ENCODE measurements at regions not wholly inside any gene's neighbourhood (a gene's known extent, or its start where the extent isn't known, plus 50 kb on each side); places are given as distances from the start of the nearest gene placed in this dataset.

DNA sequence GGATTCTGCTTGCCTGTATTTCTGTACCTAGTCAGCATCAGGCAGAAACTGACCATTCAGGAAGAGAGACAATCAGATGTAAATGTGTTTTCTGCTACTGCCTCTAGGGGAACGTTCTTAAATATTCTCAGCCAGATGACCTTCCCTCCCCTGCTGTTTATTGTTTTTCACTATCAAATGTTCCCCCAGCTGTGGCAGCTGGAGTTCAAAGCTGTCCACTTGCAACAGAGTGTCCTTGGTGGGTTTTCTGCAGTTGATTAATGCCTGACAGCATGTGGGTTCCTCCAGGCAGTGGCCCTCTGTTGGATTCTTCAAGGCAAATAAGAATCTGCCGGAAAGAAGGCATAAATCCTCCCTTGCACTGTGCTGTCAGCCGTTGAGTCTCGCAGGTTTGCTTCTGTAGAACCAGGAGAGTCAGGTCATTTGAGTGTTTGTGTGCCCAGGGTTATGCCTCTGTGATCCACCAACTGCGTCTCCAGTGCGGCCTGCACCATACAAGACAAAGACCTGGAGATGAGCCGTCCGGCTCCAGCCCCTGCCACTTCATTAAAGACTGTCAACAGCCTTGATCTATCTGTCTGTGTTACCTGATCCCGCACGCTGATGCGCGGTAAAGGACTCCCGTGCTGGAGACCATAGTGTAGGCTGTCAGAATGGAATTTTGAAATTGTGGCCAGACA is 203.4 kb downstream of the GADD45G start:
- TF ChIP-seq EZH2phosphoT487 (conservative IDR thresholded peaks at IDR 0.05; ENCODE audit: low read length), result no peak
- TF ChIP-seq, protein P1, sequence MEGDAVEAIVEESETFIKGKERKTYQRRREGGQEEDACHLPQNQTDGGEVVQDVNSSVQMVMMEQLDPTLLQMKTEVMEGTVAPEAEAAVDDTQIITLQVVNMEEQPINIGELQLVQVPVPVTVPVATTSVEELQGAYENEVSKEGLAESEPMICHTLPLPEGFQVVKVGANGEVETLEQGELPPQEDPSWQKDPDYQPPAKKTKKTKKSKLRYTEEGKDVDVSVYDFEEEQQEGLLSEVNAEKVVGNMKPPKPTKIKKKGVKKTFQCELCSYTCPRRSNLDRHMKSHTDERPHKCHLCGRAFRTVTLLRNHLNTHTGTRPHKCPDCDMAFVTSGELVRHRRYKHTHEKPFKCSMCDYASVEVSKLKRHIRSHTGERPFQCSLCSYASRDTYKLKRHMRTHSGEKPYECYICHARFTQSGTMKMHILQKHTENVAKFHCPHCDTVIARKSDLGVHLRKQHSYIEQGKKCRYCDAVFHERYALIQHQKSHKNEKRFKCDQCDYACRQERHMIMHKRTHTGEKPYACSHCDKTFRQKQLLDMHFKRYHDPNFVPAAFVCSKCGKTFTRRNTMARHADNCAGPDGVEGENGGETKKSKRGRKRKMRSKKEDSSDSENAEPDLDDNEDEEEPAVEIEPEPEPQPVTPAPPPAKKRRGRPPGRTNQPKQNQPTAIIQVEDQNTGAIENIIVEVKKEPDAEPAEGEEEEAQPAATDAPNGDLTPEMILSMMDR (IDR thresholded peaks at IDR 0.05; ENCODE audit: insufficient read depth, low read length, poor library complexity, severe bottlenecking), result no peak

Measured in SU-DHL-6 (cell line).